GM21825 (cell line): ENCODE measurements at regions not wholly inside any gene's neighbourhood (a gene's known extent, or its start where the extent isn't known, plus 50 kb on each side); places are given as distances from the start of the nearest gene placed in this dataset.
"Not testable (repeated sequence)": the region's sequence is repeated elsewhere in the genome, so short reads cannot be mapped to it uniquely, and the experiment has no call there.

Source experiments
- ATAC-seq: cut with Tn5 transposase; IDR thresholded peaks from one replicate; pipeline ENCODE4 v1.9.1; 2021; ENCODE audit warnings: mild to moderate bottlenecking, moderate library complexity; ENCODE audit not compliant: unreplicated experiment

GRCh38 chr4:160283081-160283480, 1180.2 kb downstream of the RAPGEF2 start:
- no peak for ATAC-seq

- ATAC-seq, result no peak
These were observed 1181.6 kb downstream of the RAPGEF2 start for GRCh38 chr4:160284516-160284915.

DNA sequence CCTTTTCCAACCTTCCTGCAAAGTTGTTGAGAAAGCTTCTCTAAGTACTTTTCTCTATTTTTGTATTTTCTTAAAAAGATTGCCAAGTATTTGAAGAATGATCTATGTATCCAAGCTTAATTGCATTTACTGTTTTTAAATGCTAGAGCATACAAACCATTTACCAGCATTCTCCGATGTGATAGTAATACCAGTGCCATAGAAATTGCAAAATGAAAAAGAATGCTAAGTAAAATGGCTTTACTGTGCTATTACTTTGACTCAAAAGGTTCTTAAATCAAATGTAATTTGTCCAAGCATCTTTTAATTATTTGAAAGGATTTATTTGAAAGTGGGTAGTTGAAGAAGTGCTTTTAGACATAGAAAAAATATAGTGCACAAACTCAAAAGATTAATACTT, 1183.2 kb downstream of the RAPGEF2 start:
- ATAC-seq, result no peak

- no peak for ATAC-seq
These were observed 1193.6 kb downstream of the RAPGEF2 start for GRCh38 chr4:160296476-160296875.

DNA sequence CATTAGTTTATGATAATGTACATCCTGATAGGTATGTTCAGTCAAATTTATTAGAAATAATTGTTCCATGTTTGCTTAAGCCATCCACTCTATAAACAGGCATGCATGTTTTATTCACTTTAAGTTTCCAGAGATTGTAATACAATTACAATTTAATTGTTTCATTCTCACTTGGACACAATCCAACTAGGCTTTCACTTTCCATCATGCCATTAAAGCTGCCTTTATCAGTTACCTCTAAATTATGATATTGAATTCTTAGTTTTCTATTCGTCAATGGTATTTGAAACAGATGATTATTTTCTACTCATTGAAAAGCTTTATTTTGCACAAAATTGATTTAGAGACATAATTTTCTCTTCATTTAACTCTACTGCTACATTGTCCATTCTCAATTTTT, 1196.3 kb downstream of the RAPGEF2 start:
- no peak for ATAC-seq

DNA sequence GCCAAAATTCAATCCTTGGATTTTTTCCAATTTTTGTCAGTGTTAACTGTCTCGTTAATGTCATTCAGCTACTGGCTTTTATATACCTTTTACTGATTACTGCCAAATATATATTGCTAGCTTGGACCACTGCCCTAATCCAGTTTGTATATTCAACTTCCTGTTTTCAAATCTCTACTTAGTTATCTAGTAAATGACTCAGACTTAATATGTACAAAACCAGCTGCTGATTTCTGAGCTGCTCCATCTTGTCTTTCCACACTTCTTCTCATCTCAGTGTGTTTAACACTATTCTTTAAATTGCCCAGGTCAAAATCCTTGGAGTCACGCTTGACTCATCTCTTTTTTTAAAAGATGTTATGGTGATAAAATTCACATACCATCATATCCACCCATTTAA, 1196.7 kb downstream of the RAPGEF2 start:
- ATAC-seq, result no peak

GRCh38 chr4:160316036-160316435, 1213.2 kb downstream of the RAPGEF2 start:
- no peak for ATAC-seq

DNA sequence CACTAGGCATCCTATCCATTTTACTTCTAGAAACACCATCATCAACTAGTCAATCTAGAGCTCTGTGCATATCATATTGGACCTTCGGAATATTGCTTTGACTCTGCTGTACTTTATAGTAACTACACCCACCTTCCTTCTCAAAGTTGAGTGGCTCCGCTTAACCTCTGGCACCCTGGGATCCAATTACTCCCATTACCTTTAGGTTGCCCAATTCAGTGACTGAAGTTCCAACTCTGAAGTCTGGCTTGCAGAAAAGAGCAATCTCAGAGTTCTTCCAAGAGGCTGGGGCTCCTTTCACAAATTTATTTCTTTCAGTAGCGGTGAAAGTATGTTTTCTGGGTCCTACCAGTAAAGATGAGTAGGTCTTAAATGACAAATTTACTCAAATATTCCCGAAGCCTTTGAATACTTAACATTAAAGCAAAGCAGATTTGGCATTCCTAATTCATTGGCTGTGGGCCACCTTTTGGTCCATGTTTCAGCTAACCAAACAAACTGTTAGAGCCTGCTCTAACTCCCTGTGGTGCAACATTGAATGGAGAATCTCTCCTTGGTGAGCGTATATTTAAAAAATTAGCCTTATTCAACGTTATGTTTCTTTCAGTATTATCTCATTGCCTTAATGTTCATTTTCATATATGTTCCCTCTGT, 1215.8 kb downstream of the RAPGEF2 start:
- no peak for ATAC-seq

DNA sequence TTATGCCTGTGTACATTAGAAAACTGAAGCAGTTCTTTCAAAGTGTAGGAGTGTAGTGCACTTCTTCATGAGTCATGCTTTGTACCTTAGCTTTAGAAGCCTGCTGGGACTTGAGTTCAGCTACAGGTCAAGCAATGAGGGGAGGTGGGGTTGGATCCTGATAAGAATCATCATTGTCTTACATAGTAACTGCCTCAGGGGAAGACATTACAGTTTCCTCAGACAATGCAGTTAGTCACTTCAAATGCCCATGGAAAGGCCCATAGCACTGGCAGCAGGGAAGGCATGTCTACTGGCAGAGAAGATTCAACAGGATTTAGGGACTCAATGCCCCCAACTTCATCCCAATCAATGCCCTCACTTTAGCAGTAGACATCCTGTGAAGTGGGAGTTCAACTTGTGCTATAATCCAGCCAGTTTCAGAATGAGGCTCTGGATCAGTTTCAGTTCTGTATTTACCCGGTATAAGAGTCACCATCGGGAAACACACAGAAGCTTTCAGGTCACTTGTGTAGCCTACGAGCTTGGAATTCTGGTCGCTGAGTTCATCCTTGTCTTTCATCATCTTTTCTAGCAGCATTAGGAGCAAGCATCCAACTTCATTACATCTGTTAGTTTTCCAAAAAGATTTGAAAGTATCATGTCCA, 1216.5 kb downstream of the RAPGEF2 start:
- ATAC-seq, result no peak

- ATAC-seq, result no peak
These were observed 1217.0 kb downstream of the RAPGEF2 start for GRCh38 chr4:160319868-160320260.

- ATAC-seq, result no peak
These were observed 1223.2 kb downstream of the RAPGEF2 start for GRCh38 chr4:160326110-160326509.

GRCh38 chr4:160347197-160347596, 1244.3 kb downstream of the RAPGEF2 start:
- no peak for ATAC-seq

GRCh38 chr4:160350944-160351343, 1248.1 kb downstream of the RAPGEF2 start:
- ATAC-seq, result no peak

- no peak for ATAC-seq
These were observed 1249.8 kb downstream of the RAPGEF2 start for GRCh38 chr4:160352637-160353036.

GRCh38 chr4:160353548-160353947, 1250.7 kb downstream of the RAPGEF2 start:
- ATAC-seq, result no peak

- no peak for ATAC-seq
These were observed 1259.6 kb downstream of the RAPGEF2 start for GRCh38 chr4:160362478-160362877.

DNA sequence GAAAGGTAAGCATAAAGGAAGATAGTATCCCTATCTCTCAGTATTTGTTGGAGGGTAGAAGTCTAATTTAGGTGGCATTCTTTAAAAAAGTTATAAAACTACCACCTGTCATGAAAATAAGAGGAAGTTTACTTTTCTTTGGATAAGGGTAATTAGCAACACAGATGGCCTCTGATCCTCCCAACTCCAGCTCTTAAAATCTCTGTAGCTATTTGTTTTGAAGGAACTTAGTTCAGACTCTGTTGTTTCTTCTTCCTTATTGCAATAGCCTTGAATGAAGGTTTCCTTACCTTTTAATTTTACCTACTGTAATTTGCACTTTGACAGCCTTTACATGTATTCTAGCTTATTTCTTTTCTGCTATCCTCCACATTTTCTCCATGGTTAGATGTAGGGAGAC, 1261.3 kb downstream of the RAPGEF2 start:
- no peak for ATAC-seq

DNA sequence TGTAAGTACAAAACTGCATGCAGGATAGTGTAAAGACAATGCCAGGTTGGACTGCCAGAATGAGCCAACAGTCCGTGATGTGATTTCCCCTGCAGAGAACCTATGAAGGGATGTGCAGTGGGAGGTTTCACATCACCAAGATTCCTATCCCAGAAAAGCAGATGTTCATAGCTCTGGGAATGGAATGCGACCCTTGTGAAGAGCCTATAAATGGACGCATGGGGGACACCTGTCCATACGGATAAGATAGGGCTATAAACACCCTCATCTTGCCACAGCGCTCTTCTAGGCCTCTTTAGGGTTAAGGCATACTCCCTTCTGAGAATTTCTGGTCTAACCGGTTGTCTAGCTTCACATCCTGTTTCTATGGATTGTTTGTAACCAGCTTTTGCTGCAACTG, 1261.8 kb downstream of the RAPGEF2 start:
- not testable (repeated sequence) for ATAC-seq

DNA sequence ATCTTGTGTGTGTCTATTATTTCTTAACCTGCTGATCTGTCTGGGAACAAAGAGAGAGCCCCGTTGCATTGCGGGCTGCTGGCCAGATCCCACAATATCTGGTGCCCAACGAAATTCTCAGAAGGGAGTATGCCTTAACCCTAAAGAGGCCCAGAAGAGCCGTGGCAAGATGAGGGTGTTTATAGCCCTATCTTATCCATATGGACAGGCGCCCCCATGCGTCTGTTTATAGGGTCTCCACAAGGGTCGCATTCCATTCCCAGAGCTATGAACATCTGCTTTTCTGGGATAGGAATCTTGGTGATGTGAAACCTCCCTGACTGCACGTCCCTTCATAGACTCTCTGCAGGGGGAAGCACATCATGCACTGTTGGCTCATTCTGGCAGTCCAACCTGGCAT, 1262.5 kb downstream of the RAPGEF2 start:
- not testable (repeated sequence) for ATAC-seq

DNA sequence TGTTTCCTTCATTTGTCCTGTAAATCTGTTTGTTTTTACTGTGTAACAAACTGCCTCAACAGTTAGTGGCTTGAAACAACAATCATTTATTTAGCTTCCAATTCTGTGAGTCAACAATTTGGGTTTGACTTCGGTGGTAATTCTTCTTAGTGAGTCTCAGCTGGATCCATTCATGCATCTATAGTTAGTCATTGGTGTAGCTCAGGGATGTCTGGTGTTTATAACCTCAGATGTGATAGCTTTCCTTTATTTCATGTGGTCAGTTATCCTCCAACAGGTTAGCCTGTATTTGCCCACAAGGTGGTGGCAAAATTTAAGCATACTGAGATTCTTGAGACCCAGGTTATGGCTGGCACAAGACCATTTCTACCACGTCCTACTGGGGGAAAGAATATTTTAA, 1267.2 kb downstream of the RAPGEF2 start:
- no peak for ATAC-seq

GRCh38 chr4:160371446-160371845, 1268.6 kb downstream of the RAPGEF2 start:
- ATAC-seq, result no peak

- no peak for ATAC-seq
These were observed 1269.5 kb downstream of the RAPGEF2 start for GRCh38 chr4:160372390-160372789.

DNA sequence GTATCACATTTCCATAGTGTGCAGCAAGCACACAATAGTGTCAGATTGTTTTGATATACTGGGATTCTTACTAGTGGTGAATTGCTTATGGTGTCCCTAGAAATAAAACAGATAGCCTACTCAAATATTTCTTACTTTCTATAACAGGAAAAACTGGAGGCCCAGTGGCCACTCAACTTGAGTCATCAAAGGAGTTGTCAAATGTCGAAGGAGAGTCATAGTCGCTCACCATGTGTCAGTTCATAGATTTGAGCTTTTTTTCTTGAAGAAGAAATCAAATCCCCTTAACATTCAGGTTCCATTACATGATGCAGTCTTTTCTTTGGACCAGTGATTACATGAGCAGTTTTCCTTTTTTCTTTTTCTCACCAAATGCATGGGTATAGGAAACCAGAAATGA, 1271.0 kb downstream of the RAPGEF2 start:
- no peak for ATAC-seq
